Fibroblast of lung (primary cell): ENCODE measurements at regions not wholly inside any gene's neighbourhood (a gene's known extent, or its start where the extent isn't known, plus 50 kb on each side); places are given as distances from the start of the nearest gene placed in this dataset.

Experiments used
- DNase-seq, 2 donors: peaks; one replicate each; pipeline versions ENCODE4 v3.0.0 to v3.0.0-alpha.2; 2010; ENCODE audit warnings: low read depth in 2 of 2
- H2AFZ ChIP-seq: 2 replicates; pipeline ENCODE4 v1.5.1; 2012; ENCODE audit warnings: low read length, control low read depth, inconsistent platforms
- H3K27ac ChIP-seq: 2 replicates; pipeline ENCODE4 v1.5.1; 2011; ENCODE audit warnings: low read length, control low read depth; ENCODE audit not compliant: insufficient read depth
- H3K27me3 ChIP-seq: 2 replicates; pipeline ENCODE4 v1.5.1; 2011; ENCODE audit warnings: mild to moderate bottlenecking, low read length; ENCODE audit not compliant: control insufficient read depth, insufficient read depth
- H3K36me3 ChIP-seq: 2 replicates; pipeline ENCODE4 v1.5.1; 2011; ENCODE audit warnings: low read length; ENCODE audit not compliant: control insufficient read depth, insufficient read depth
- H3K4me1 ChIP-seq: 2 replicates; pipeline ENCODE4 v1.5.1; 2011; ENCODE audit warnings: low read length; ENCODE audit not compliant: control insufficient read depth, insufficient read depth; ENCODE audit errors: extremely low read depth
- H3K4me2 ChIP-seq: 2 replicates; pipeline ENCODE4 v1.5.1; 2011; ENCODE audit warnings: low read length, control low read depth; ENCODE audit not compliant: insufficient read depth; ENCODE audit errors: extremely low read depth
- H3K4me3 ChIP-seq, 4 experiments: fragments of 200-600 bp in 1 of 4; sonication (generic) in 1 of 4; replicated peaks in 1 of 4; 2 replicates each; pipeline ENCODE4 v1.5.1; 2011 to 2016; ENCODE audit warnings: low read length in 4 of 4, low read depth in 3 of 4, mild to moderate bottlenecking in 3 of 4, control low read depth in 2 of 4, inconsistent platforms in 1 of 4, mixed read lengths in 1 of 4; ENCODE audit not compliant: insufficient read depth in 1 of 4; ENCODE audit errors: control extremely low read depth in 1 of 4
- H3K79me2 ChIP-seq: 2 replicates; pipeline ENCODE4 v1.5.1; 2012; ENCODE audit warnings: mild to moderate bottlenecking, low read length, inconsistent platforms; ENCODE audit not compliant: control insufficient read depth, insufficient read depth
- H3K9ac ChIP-seq: 2 replicates; pipeline ENCODE4 v1.5.1; 2011; ENCODE audit warnings: mild to moderate bottlenecking, low read length, control low read depth; ENCODE audit not compliant: insufficient read depth
- H3K9me3 ChIP-seq: 2 replicates; pipeline ENCODE4 v1.5.1; 2012; ENCODE audit warnings: low read depth, low read length; ENCODE audit not compliant: control insufficient read depth, insufficient read depth
- H4K20me1 ChIP-seq: 2 replicates; pipeline ENCODE4 v1.5.1; 2011; ENCODE audit warnings: low read length; ENCODE audit not compliant: control insufficient read depth, insufficient read depth; ENCODE audit errors: extremely low read depth
- EZH2 ChIP-seq: IDR thresholded peaks from 2 replicates; pipeline ENCODE4 v1.5.1; 2012; ENCODE audit warnings: low read length, control low read depth, mild to moderate bottlenecking; ENCODE audit errors: missing control alignments
- TF ChIP-seq, protein P1 (sequence below), 2 donors: IDR thresholded peaks in 1 of 2; conservative IDR thresholded peaks in 1 of 2; 1 replicate in 1 of 2; 2 replicates in 1 of 2; pipeline ENCODE4 v1.5.1; 2011 to 2012; ENCODE audit warnings: low read length in 2 of 2, control low read depth in 1 of 2, inconsistent platforms in 1 of 2, low read depth in 1 of 2, mild to moderate bottlenecking in 1 of 2

DNA sequence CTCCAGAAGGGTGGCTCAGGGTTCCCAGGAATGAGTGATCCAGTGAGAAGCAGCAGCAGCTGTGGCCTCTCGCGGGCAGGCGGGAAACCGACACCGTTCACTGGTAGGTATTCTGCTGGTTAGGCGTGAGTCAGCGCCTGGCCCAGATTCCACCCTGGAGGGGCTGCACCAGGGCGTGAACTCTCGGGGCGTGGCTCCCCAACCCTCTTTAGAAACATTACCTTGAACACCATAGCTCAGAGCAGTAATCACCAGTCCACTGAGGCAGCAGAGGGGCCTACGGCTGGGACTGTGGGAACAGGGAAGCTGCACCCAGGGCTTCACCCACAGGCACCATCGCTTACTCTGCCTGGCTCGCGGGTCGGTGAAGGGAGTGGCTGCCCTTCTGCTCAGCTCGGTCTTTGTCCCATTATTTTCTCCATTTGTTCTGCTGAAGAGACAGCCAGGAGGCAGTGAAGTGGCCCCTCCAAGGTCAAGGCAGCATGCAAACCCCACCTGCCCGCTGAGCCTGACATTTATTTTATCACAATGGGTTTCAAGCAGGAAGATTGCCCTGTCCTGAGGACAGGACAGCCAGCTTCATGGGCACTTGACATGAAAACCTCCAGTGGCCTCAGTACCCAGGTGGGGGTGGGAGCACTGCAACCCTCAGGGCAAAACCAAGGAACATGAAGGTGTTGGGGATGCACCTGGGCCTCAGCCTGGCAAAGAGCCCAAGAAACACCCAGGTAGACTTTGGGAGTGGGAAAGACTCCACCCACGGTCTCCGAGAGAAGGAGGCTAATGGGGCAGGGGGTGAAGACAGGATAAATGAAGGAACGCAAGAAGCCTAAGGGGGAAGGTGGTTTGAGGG is 51.0 kb upstream of the CD93 start:
- H4K20me1 ChIP-seq = no peaks in the 10 kb centered on the region
- DNase-seq = peak in 1 of 2 donors; percentile 39
- TF ChIP-seq, protein P1, sequence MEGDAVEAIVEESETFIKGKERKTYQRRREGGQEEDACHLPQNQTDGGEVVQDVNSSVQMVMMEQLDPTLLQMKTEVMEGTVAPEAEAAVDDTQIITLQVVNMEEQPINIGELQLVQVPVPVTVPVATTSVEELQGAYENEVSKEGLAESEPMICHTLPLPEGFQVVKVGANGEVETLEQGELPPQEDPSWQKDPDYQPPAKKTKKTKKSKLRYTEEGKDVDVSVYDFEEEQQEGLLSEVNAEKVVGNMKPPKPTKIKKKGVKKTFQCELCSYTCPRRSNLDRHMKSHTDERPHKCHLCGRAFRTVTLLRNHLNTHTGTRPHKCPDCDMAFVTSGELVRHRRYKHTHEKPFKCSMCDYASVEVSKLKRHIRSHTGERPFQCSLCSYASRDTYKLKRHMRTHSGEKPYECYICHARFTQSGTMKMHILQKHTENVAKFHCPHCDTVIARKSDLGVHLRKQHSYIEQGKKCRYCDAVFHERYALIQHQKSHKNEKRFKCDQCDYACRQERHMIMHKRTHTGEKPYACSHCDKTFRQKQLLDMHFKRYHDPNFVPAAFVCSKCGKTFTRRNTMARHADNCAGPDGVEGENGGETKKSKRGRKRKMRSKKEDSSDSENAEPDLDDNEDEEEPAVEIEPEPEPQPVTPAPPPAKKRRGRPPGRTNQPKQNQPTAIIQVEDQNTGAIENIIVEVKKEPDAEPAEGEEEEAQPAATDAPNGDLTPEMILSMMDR (conservative IDR thresholded peaks at IDR 0.05 in 1 of 2, IDR thresholded peaks at IDR 0.05 in 1 of 2; ENCODE audit: low read depth in 1 of 2, low read length in 2 of 2) = no peak
- no peak for TF ChIP-seq EZH2
- no peak overlapping the region for H3K9ac ChIP-seq
- peaks cover 1% of the 10 kb centered on the region for H3K4me1 ChIP-seq
- no peak overlapping the region for H3K4me3 ChIP-seq
- no peak overlapping the region for H3K4me2 ChIP-seq
- H2AFZ ChIP-seq = no peak overlapping the region
- H3K9me3 ChIP-seq = no peaks in the 10 kb centered on the region
- no peaks in the 10 kb centered on the region for H3K27me3 ChIP-seq
- H3K36me3 ChIP-seq = no peaks in the 10 kb centered on the region
- no peak overlapping the region for H3K27ac ChIP-seq
- no peaks in the 10 kb centered on the region for H3K79me2 ChIP-seq

DNA sequence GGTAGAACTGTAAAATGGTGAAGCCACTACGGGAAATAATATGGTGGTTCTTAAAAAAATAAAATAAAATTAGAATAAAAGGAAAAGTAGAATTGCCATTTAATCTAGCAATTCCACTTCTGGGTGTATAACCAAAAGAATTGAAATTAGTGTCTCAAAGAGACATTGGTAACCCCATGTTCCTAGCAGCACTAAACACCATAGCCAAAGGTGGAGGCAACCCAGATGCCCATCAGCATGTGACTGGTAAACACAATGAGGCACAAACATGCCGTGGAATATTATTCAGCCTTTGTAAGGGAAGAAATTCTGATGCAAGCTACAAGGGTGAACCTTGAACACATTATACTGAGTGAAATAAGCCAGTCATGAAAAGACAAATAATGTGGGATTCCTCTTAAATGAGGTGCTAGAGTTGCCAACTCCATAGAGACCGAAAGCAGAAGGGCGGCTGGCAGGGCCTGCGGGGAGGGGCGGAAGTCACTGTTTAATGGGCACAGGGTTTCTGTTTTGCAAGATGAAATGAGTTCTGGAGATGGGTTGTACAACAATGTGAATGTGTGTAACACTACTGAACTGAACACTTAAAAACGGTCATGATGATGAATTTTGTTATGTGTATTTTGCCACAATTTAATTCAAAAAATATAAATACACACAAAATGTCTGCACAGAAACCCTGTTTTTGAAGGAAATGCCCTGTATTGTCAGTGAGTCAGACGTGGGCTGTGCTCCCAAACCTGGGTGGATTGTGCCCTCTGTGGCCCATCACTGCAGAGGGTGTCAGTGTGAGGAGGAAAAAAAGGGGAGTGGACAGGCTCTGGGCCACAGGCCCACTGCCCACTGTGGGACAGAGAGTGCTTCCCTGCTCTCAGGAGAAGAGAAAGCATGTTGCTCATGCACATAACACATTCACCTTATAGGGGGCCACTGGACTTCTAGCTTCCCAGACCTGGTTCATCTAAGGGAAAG is 49.6 kb upstream of the CD93 start:
- Histone ChIP-seq H2AFZ (no peak overlapping the region), H3K4me3 (no peak overlapping the region), H3K27me3 (no peaks in the 10 kb centered on the region), H4K20me1 (no peaks in the 10 kb centered on the region), H3K9ac (no peak overlapping the region), H3K4me2 (no peak overlapping the region), H3K36me3 (no peaks in the 10 kb centered on the region), H3K9me3 (no peaks in the 10 kb centered on the region), H3K4me1 (no peaks in the 10 kb centered on the region), H3K27ac (no peak overlapping the region), H3K79me2 (no peaks in the 10 kb centered on the region)
- no peak for DNase-seq
- no peak for TF ChIP-seq EZH2
- TF ChIP-seq, protein P1 (conservative IDR thresholded peaks at IDR 0.05 in 1 of 2, IDR thresholded peaks at IDR 0.05 in 1 of 2; ENCODE audit: low read depth in 1 of 2, low read length in 2 of 2) = no peak
